GM21528 (cell line): ENCODE measurements at regions not wholly inside any gene's neighbourhood (a gene's known extent, or its start where the extent isn't known, plus 50 kb on each side); places are given as distances from the start of the nearest gene placed in this dataset.

Experiments used
- ATAC-seq: cut with Tn5 transposase; IDR thresholded peaks from one replicate; pipeline ENCODE4 v1.9.1; 2021; ENCODE audit warnings: mild to moderate bottlenecking, moderate library complexity; ENCODE audit not compliant: unreplicated experiment, low FRiP score

- no peak for ATAC-seq
Measured at GRCh38 chr9:74282526-74283253, 214.4 kb upstream of the RORB start.

- no peak for ATAC-seq
Measured at GRCh38 chr9:74284581-74285450, 212.3 kb upstream of the RORB start.

GRCh38 chr9:74293479-74293878 is 203.7 kb upstream of the RORB start:
- no peak for ATAC-seq

GRCh38 chr9:74303945-74304344 is 193.2 kb upstream of the RORB start:
- ATAC-seq: no peak

- no peak for ATAC-seq
Measured at GRCh38 chr9:74304598-74304997, 192.5 kb upstream of the RORB start.

- no peak for ATAC-seq
Measured at GRCh38 chr9:74309654-74310053, 187.5 kb upstream of the RORB start.

GRCh38 chr9:74317235-74317634 is 179.9 kb upstream of the RORB start:
- ATAC-seq: no peak

GRCh38 chr9:74321396-74321795 is 175.7 kb upstream of the RORB start:
- ATAC-seq: no peak

GRCh38 chr9:74322661-74323314 is 174.3 kb upstream of the RORB start:
- no peak for ATAC-seq

- no peak for ATAC-seq
Measured at GRCh38 chr9:74330487-74331214, 166.5 kb upstream of the RORB start.

- no peak for ATAC-seq
Measured at GRCh38 chr9:74331607-74332006, 165.5 kb upstream of the RORB start.

GRCh38 chr9:74333384-74334032 is 163.6 kb upstream of the RORB start:
- ATAC-seq: no peak

- no peak for ATAC-seq
Measured at GRCh38 chr9:74334271-74334670, 162.9 kb upstream of the RORB start.

GRCh38 chr9:74336161-74336560 is 161.0 kb upstream of the RORB start:
- no peak for ATAC-seq

GRCh38 chr9:74348777-74349176 is 148.4 kb upstream of the RORB start:
- no peak for ATAC-seq

GRCh38 chr9:74355107-74355506 is 142.0 kb upstream of the RORB start:
- no peak for ATAC-seq

- ATAC-seq: no peak
Measured at GRCh38 chr9:74357577-74357976, 139.6 kb upstream of the RORB start.

GRCh38 chr9:74358959-74359358 is 138.2 kb upstream of the RORB start:
- ATAC-seq: no peak

- ATAC-seq: no peak
Measured at GRCh38 chr9:74361508-74361907, 135.6 kb upstream of the RORB start.

- ATAC-seq: no peak
Measured at GRCh38 chr9:74362423-74362822, 134.7 kb upstream of the RORB start.
